GM23338 (cell line): ENCODE measurements at regions not wholly inside any gene's neighbourhood (a gene's known extent, or its start where the extent isn't known, plus 50 kb on each side); places are given as distances from the start of the nearest gene placed in this dataset.

ENCODE experiments used
- ATAC-seq: fragments of 200-7000 bp; cut with Tn5 transposase; 3 replicates; pipeline ENCODE4 v1.9.1; 2020
- DNase-seq: peaks from one replicate; pipeline ENCODE4 v3.0.0-alpha.2; 2015; ENCODE audit warnings: low spot score
- H2AFZ ChIP-seq: fragments of 200-600 bp; sonication (generic); 2 replicates; pipeline ENCODE4 v1.8.0; 2016; ENCODE audit warnings: antibody characterized with exemption, mild to moderate bottlenecking, moderate library complexity
- H3F3A ChIP-seq: fragments of 200-600 bp; sonication (generic); replicated peaks from 2 replicates; pipeline ENCODE4 v1.8.0; 2017; ENCODE audit warnings: antibody characterized with exemption, mixed run types, low read depth
- H3K27ac ChIP-seq: fragments of 200-600 bp; sonication (generic); 2 replicates; pipeline ENCODE4 v1.6.1; 2016; ENCODE audit warnings: low read depth
- H3K27me3 ChIP-seq: fragments of 200-600 bp; sonication (generic); 2 replicates; pipeline ENCODE4 v1.8.0; 2016; ENCODE audit warnings: mild to moderate bottlenecking, mixed run types, moderate library complexity; ENCODE audit not compliant: insufficient read depth
- H3K36me3 ChIP-seq: fragments of 200-600 bp; sonication (generic); 2 replicates; pipeline ENCODE4 v1.8.0; 2016; ENCODE audit warnings: mild to moderate bottlenecking; ENCODE audit not compliant: insufficient read depth
- H3K4me1 ChIP-seq: fragments of 200-600 bp; sonication (generic); 2 replicates; pipeline ENCODE4 v1.8.0; 2016; ENCODE audit warnings: mild to moderate bottlenecking, moderate library complexity; ENCODE audit not compliant: insufficient read depth
- H3K4me2 ChIP-seq: fragments of 200-600 bp; sonication (generic); 2 replicates; pipeline ENCODE4 v1.7.1; 2017; ENCODE audit warnings: mixed run types
- H3K4me3 ChIP-seq: fragments of 200-600 bp; sonication (generic); 2 replicates; pipeline ENCODE4 v1.6.1; 2016; ENCODE audit warnings: mixed run types
- H3K79me2 ChIP-seq: fragments of 200-600 bp; sonication (generic); replicated peaks from 2 replicates; pipeline ENCODE4 v1.8.0; 2017; ENCODE audit warnings: mild to moderate bottlenecking; ENCODE audit not compliant: insufficient read depth
- H3K9me2 ChIP-seq: fragments of 200-600 bp; sonication (generic); 2 replicates; pipeline ENCODE4 v1.8.0; 2017; ENCODE audit not compliant: insufficient read depth
- H4K20me1 ChIP-seq: fragments of 200-600 bp; sonication (generic); replicated peaks from 2 replicates; pipeline ENCODE4 v1.8.0; 2017; ENCODE audit warnings: mild to moderate bottlenecking; ENCODE audit not compliant: insufficient read depth
- H3K27ac Mint-ChIP-seq: 2 replicates; pipeline ENCODE4 v1.8.0; 2020; ENCODE audit warnings: inconsistent platforms, mild to moderate bottlenecking, moderate library complexity, mixed read lengths
- H3K27me3 Mint-ChIP-seq: 3 replicates; pipeline ENCODE4 v1.8.0; 2022; ENCODE audit warnings: low read depth, mild to moderate bottlenecking, moderate library complexity, mixed read lengths, inconsistent platforms; ENCODE audit not compliant: insufficient read depth, poor library complexity
- H3K36me3 Mint-ChIP-seq: 3 replicates; pipeline ENCODE4 v1.8.0; 2021; ENCODE audit warnings: low read depth, mild to moderate bottlenecking, inconsistent platforms, moderate library complexity, mixed read lengths
- H3K4me1 Mint-ChIP-seq: 3 replicates; pipeline ENCODE4 v1.8.0; 2020; ENCODE audit warnings: mild to moderate bottlenecking, inconsistent platforms, mixed read lengths
- H3K4me3 Mint-ChIP-seq: 3 replicates; pipeline ENCODE4 v1.8.0; 2021; ENCODE audit warnings: moderate library complexity, mild to moderate bottlenecking, inconsistent platforms, mixed read lengths
- H3K9me3 Mint-ChIP-seq: 3 replicates; pipeline ENCODE4 v1.8.0; 2020; ENCODE audit warnings: moderate library complexity, mild to moderate bottlenecking, inconsistent platforms, mixed read lengths
- CREB1 ChIP-seq: fragments of 250-450 bp; sonication (Bioruptor Pico); IDR thresholded peaks from 2 replicates; pipeline ENCODE4 v1.5.0; 2020; ENCODE audit warnings: low read depth, mild to moderate bottlenecking, moderate library complexity
- EZH2 ChIP-seq: fragments of 200-600 bp; sonication (generic); IDR thresholded peaks from one replicate; pipeline ENCODE4 v1.8.0; 2017; ENCODE audit warnings: antibody characterized with exemption, mild to moderate bottlenecking, low read depth; ENCODE audit not compliant: unreplicated experiment
- EZH2phosphoT487 ChIP-seq: fragments of 200-600 bp; sonication (generic); IDR thresholded peaks from one replicate; pipeline ENCODE4 v1.8.1; 2018; ENCODE audit warnings: antibody characterized with exemption; ENCODE audit not compliant: unreplicated experiment
- NANOG ChIP-seq: IDR thresholded peaks from 2 replicates; pipeline ENCODE4 v1.6.1; 2016; ENCODE audit warnings: antibody characterized with exemption, borderline replicate concordance
- POLR2AphosphoS5 ChIP-seq: IDR thresholded peaks from 2 replicates; pipeline ENCODE4 v1.6.1; 2016; ENCODE audit warnings: antibody characterized with exemption, low read depth
- STAT1 ChIP-seq: IDR thresholded peaks from one replicate; pipeline ENCODE4 v1.6.1; 2016; ENCODE audit warnings: antibody characterized with exemption; ENCODE audit not compliant: unreplicated experiment
- ZNF114 ChIP-seq: fragments of 250-450 bp; sonication (Bioruptor Pico); IDR thresholded peaks from 2 replicates; pipeline ENCODE4 v1.5.0; 2020; ENCODE audit warnings: mild to moderate bottlenecking, moderate library complexity
- ZNF331 ChIP-seq: fragments of 250-450 bp; sonication (Bioruptor Pico); IDR thresholded peaks from 2 replicates; pipeline ENCODE4 v1.5.0; 2020; ENCODE audit warnings: low read depth, mild to moderate bottlenecking, moderate library complexity
- TF ChIP-seq, protein P1 (sequence below): IDR thresholded peaks from 2 replicates; pipeline ENCODE4 v1.6.1; 2016; ENCODE audit warnings: antibody characterized with exemption
- TF ChIP-seq, protein P2 (sequence below): IDR thresholded peaks from one replicate; pipeline ENCODE4 v1.6.1; 2018; ENCODE audit warnings: antibody characterized with exemption; ENCODE audit not compliant: unreplicated experiment
- TF ChIP-seq, protein P3 (sequence below), 2 experiments: fragments of 200-600 bp in 1 of 2; sonication (generic) in 1 of 2; conservative IDR thresholded peaks; 2 replicates each; pipeline versions ENCODE4 v1.5.1 to v1.6.1; 2016 to 2017; ENCODE audit warnings: antibody characterized with exemption in 2 of 2, low read depth in 2 of 2, mild to moderate bottlenecking in 2 of 2, moderate library complexity in 1 of 2

DNA sequence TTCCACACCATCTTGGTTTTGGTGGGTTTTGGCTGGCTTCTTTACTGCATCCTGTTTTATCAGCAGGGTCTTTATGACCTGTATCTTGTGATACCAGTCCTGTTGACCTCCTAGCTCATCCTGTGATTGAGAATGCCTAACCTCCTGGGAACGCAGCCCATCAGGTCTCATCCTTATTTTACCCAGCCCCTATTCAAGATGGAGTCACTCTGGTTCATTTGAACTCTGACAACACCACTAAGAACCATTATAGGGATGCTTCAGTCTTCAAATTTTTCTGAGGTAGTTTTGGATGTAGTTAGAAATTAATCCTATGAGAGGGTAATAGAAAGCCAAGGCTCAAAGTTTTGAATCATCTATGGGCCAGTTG, 287.8 kb upstream of the SLC39A10 start:
- H3K27me3 ChIP-seq: no peaks in the 10 kb centered on the region
- no peak overlapping the region for H3K27ac ChIP-seq
- H3F3A ChIP-seq: no peaks in the 10 kb centered on the region
- no peak for TF ChIP-seq POLR2AphosphoS5
- TF ChIP-seq, protein P1, sequence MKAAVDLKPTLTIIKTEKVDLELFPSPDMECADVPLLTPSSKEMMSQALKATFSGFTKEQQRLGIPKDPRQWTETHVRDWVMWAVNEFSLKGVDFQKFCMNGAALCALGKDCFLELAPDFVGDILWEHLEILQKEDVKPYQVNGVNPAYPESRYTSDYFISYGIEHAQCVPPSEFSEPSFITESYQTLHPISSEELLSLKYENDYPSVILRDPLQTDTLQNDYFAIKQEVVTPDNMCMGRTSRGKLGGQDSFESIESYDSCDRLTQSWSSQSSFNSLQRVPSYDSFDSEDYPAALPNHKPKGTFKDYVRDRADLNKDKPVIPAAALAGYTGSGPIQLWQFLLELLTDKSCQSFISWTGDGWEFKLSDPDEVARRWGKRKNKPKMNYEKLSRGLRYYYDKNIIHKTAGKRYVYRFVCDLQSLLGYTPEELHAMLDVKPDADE: no peak
- no peak for TF ChIP-seq CREB1
- no peak for TF ChIP-seq EZH2
- no peak for TF ChIP-seq STAT1
- no peak for TF ChIP-seq EZH2phosphoT487
- TF ChIP-seq NANOG: no peak
- TF ChIP-seq ZNF114 (CRISPR knock-in tag): no peak
- TF ChIP-seq, protein P2, sequence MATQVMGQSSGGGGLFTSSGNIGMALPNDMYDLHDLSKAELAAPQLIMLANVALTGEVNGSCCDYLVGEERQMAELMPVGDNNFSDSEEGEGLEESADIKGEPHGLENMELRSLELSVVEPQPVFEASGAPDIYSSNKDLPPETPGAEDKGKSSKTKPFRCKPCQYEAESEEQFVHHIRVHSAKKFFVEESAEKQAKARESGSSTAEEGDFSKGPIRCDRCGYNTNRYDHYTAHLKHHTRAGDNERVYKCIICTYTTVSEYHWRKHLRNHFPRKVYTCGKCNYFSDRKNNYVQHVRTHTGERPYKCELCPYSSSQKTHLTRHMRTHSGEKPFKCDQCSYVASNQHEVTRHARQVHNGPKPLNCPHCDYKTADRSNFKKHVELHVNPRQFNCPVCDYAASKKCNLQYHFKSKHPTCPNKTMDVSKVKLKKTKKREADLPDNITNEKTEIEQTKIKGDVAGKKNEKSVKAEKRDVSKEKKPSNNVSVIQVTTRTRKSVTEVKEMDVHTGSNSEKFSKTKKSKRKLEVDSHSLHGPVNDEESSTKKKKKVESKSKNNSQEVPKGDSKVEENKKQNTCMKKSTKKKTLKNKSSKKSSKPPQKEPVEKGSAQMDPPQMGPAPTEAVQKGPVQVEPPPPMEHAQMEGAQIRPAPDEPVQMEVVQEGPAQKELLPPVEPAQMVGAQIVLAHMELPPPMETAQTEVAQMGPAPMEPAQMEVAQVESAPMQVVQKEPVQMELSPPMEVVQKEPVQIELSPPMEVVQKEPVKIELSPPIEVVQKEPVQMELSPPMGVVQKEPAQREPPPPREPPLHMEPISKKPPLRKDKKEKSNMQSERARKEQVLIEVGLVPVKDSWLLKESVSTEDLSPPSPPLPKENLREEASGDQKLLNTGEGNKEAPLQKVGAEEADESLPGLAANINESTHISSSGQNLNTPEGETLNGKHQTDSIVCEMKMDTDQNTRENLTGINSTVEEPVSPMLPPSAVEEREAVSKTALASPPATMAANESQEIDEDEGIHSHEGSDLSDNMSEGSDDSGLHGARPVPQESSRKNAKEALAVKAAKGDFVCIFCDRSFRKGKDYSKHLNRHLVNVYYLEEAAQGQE: no peak
- TF ChIP-seq, protein P3, sequence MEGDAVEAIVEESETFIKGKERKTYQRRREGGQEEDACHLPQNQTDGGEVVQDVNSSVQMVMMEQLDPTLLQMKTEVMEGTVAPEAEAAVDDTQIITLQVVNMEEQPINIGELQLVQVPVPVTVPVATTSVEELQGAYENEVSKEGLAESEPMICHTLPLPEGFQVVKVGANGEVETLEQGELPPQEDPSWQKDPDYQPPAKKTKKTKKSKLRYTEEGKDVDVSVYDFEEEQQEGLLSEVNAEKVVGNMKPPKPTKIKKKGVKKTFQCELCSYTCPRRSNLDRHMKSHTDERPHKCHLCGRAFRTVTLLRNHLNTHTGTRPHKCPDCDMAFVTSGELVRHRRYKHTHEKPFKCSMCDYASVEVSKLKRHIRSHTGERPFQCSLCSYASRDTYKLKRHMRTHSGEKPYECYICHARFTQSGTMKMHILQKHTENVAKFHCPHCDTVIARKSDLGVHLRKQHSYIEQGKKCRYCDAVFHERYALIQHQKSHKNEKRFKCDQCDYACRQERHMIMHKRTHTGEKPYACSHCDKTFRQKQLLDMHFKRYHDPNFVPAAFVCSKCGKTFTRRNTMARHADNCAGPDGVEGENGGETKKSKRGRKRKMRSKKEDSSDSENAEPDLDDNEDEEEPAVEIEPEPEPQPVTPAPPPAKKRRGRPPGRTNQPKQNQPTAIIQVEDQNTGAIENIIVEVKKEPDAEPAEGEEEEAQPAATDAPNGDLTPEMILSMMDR (conservative IDR thresholded peaks at IDR 0.05; ENCODE audit: low read depth in 2 of 2): no peak
- TF ChIP-seq ZNF331 (CRISPR knock-in tag): no peak
- no peaks in the 10 kb centered on the region for H3K79me2 ChIP-seq
- no peak overlapping the region for H2AFZ ChIP-seq
- H3K4me3 ChIP-seq: no peak overlapping the region
- no peaks in the 10 kb centered on the region; the same call in 1 of the 2 replicates for H3K9me2 ChIP-seq
- H3K4me2 ChIP-seq: no peak overlapping the region
- Mint-ChIP-seq H3K4me1 (no peaks in the 10 kb centered on the region), H3K9me3 (no peaks in the 10 kb centered on the region; the same call in 1 of the 3 replicates), H3K4me3 (no peak overlapping the region), H3K27ac (no peak overlapping the region), H3K36me3 (no peaks in the 10 kb centered on the region), H3K27me3 (peaks cover 3% of the 10 kb centered on the region)
- no peak for DNase-seq
- no peaks in the 10 kb centered on the region for H4K20me1 ChIP-seq
- H3K36me3 ChIP-seq: no peaks in the 10 kb centered on the region
- no peaks in the 10 kb centered on the region for H3K4me1 ChIP-seq
- ATAC-seq: no peak
